Fibroblast of lung (primary cell): ENCODE measurements at regions not wholly inside any gene's neighbourhood (a gene's known extent, or its start where the extent isn't known, plus 50 kb on each side); places are given as distances from the start of the nearest gene placed in this dataset.

Experiments
- EZH2 ChIP-seq: IDR thresholded peaks from 2 replicates; pipeline ENCODE4 v1.5.1; 2012; ENCODE audit warnings: low read length, control low read depth, mild to moderate bottlenecking; ENCODE audit errors: missing control alignments
- TF ChIP-seq, protein P1 (sequence below), 2 donors: IDR thresholded peaks in 1 of 2; conservative IDR thresholded peaks in 1 of 2; 1 replicate in 1 of 2; 2 replicates in 1 of 2; pipeline ENCODE4 v1.5.1; 2011 to 2012; ENCODE audit warnings: low read length in 2 of 2, control low read depth in 1 of 2, inconsistent platforms in 1 of 2, low read depth in 1 of 2, mild to moderate bottlenecking in 1 of 2

DNA sequence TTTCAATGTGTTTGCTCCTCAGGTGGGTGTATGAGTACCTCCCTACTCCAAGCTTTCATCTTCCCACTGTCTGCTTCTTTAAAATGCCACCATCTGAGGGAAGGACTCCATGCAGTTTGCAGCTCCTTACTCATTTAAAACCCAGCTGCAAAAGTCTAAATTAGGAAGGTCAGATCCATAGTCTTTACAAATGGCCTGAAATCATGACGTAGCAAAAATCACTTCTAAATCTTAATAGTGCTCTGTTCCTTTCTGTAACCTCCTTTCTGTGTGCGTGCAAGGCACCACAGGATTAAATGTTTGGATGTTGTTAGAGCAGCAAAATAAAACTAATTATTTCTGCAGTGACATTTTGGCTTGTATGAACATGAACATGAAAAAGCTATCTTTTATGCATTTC, 366.9 kb upstream of the IGFBP3 start:
- TF ChIP-seq, protein P1, sequence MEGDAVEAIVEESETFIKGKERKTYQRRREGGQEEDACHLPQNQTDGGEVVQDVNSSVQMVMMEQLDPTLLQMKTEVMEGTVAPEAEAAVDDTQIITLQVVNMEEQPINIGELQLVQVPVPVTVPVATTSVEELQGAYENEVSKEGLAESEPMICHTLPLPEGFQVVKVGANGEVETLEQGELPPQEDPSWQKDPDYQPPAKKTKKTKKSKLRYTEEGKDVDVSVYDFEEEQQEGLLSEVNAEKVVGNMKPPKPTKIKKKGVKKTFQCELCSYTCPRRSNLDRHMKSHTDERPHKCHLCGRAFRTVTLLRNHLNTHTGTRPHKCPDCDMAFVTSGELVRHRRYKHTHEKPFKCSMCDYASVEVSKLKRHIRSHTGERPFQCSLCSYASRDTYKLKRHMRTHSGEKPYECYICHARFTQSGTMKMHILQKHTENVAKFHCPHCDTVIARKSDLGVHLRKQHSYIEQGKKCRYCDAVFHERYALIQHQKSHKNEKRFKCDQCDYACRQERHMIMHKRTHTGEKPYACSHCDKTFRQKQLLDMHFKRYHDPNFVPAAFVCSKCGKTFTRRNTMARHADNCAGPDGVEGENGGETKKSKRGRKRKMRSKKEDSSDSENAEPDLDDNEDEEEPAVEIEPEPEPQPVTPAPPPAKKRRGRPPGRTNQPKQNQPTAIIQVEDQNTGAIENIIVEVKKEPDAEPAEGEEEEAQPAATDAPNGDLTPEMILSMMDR (conservative IDR thresholded peaks at IDR 0.05 in 1 of 2, IDR thresholded peaks at IDR 0.05 in 1 of 2; ENCODE audit: low read depth in 1 of 2, low read length in 2 of 2) = no peak
- TF ChIP-seq EZH2 = no peak
